GM23248 (cell line): ENCODE measurements at regions not wholly inside any gene's neighbourhood (a gene's known extent, or its start where the extent isn't known, plus 50 kb on each side); places are given as distances from the start of the nearest gene placed in this dataset.

Source experiments
- EZH2 ChIP-seq: fragments of 200-600 bp; sonication (generic); IDR thresholded peaks from 2 replicates; pipeline ENCODE4 v1.6.1; 2018; ENCODE audit warnings: antibody characterized with exemption, mild to moderate bottlenecking; ENCODE audit not compliant: insufficient read depth, poor library complexity, severe bottlenecking
- EZH2phosphoT487 ChIP-seq: fragments of 200-600 bp; sonication (generic); IDR thresholded peaks from 2 replicates; pipeline ENCODE4 v1.6.1; 2018; ENCODE audit warnings: antibody characterized with exemption, moderate library complexity, mild to moderate bottlenecking, low read depth; ENCODE audit not compliant: insufficient read depth

DNA sequence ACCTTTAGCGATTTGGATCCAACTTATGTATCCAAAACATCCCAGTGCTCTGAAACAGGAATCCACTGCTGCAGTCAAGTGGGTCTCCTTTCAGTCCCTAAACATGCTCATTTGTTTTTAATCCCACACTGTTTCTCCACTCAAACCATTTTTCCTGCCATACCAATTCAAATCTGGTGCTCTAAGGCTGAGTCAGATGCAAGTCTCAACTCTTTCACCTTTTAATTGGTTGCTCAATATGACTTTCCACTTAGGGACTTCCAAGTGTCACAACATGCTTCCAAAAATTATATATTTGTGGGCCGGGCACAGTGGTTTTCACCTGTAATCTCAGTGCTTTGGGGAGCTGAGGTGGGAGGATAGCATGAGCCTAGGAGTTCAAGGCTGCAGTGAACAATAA lies 113.4 kb upstream of the TANK start:
- TF ChIP-seq EZH2: no peak
- TF ChIP-seq EZH2phosphoT487: no peak
